Ascending aorta (tissue), 2 donors: ENCODE measurements at regions not wholly inside any gene's neighbourhood (a gene's known extent, or its start where the extent isn't known, plus 50 kb on each side); places are given as distances from the start of the nearest gene placed in this dataset.

Experiments used
- DNase-seq, 2 donors: peaks; one replicate each; pipeline ENCODE4 v3.0.0-alpha.2; 2019; ENCODE audit warnings: low spot score in 2 of 2
- H3K27ac ChIP-seq, 2 donors: fragments of 200-600 bp; sonication (generic); one replicate each; pipeline ENCODE4 v1.5.1; 2016 to 2017; ENCODE audit warnings: mild to moderate bottlenecking in 1 of 2
- H3K27me3 ChIP-seq: fragments of 200-600 bp; sonication (generic); one replicate; pipeline ENCODE4 v1.5.1; 2017
- H3K36me3 ChIP-seq, 2 donors: fragments of 200-600 bp; sonication (generic); one replicate each; pipeline ENCODE4 v1.5.1; 2016
- H3K4me1 ChIP-seq, 2 donors: fragments of 200-600 bp; sonication (generic); one replicate each; pipeline ENCODE4 v1.5.1; 2016 to 2017; ENCODE audit warnings: mild to moderate bottlenecking in 1 of 2
- H3K4me3 ChIP-seq, 2 donors: fragments of 200-600 bp; sonication (generic); one replicate each; pipeline ENCODE4 v1.5.1; 2016 to 2017; ENCODE audit warnings: mild to moderate bottlenecking in 1 of 2
- H3K9me3 ChIP-seq, 2 donors: fragments of 200-600 bp; sonication (generic); one replicate each; pipeline ENCODE4 v1.5.1; 2016
- intact Hi-C: fragments of 100-400 bp; cut with DNase I; formaldehyde crosslinking; loops from one replicate; pipeline ENCODE4 v1.15.1; 2023
- TF ChIP-seq, protein P1 (sequence below), 3 experiments: fragments of 200-600 bp in 2 of 3; fragments of 450-650 bp in 1 of 3; sonication (generic) in 2 of 3; IDR thresholded peaks; one replicate each; pipeline ENCODE4 v1.5.1; 2016 to 2019; ENCODE audit warnings: antibody characterized with exemption in 3 of 3, mild to moderate bottlenecking in 1 of 3, moderate library complexity in 1 of 3

DNA sequence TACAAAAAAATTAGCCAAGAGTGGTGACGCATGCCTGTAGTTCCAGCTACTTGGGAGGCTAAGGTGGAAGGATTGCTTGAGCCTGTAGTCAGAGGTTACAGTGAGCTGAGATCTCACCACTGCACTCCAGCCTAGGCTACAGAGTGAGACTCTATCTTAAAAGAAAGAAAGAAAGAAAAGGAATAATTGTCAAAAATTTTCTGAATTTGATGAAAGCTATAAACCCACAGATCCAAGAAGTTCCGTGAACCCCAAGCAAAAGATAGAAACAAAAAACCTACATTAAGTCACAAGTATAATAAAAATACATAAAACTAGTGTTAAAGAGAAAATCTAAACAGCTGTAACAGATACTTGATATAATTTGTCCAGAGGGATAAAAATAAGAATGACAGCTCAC is 60.1 kb upstream of the KMT2C start:
- no peak overlapping the region for H3K27ac ChIP-seq
- TF ChIP-seq, protein P1, sequence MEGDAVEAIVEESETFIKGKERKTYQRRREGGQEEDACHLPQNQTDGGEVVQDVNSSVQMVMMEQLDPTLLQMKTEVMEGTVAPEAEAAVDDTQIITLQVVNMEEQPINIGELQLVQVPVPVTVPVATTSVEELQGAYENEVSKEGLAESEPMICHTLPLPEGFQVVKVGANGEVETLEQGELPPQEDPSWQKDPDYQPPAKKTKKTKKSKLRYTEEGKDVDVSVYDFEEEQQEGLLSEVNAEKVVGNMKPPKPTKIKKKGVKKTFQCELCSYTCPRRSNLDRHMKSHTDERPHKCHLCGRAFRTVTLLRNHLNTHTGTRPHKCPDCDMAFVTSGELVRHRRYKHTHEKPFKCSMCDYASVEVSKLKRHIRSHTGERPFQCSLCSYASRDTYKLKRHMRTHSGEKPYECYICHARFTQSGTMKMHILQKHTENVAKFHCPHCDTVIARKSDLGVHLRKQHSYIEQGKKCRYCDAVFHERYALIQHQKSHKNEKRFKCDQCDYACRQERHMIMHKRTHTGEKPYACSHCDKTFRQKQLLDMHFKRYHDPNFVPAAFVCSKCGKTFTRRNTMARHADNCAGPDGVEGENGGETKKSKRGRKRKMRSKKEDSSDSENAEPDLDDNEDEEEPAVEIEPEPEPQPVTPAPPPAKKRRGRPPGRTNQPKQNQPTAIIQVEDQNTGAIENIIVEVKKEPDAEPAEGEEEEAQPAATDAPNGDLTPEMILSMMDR (IDR thresholded peaks at IDR 0.05), result no peak

DNA sequence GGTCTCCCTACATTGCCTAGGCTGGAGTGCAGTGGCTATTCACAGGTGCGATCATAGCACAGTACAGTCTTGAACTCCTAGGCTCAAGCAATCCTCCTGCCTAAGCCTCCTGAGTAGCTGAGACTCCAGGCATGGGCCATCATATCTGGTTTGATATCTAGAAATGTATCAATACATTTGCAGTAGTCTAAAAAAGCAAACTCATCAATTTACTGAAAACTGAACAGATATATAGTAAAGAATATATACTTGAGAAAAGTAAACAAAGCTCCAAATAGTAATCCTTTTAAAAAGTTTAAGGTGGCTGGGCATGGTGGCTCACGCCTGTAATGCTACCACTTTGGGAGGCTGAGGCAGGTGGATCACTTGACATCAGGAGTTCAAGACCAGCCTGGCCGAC is 57.1 kb upstream of the KMT2C start:
- TF ChIP-seq, protein P1 (IDR thresholded peaks at IDR 0.05), result no peak
- H3K4me3 ChIP-seq, result no peak overlapping the region
- DNase-seq, result no peak
- no peak overlapping the region for H3K27ac ChIP-seq
- H3K27me3 ChIP-seq, result no peaks in the 10 kb centered on the region
- intact Hi-C loops, result no loop called here
- H3K36me3 ChIP-seq, result no peaks in the 10 kb centered on the region
- no peaks in the 10 kb centered on the region for H3K9me3 ChIP-seq
- H3K4me1 ChIP-seq, result no peaks in the 10 kb centered on the region

More for the DNA sequence above, 60.1 kb upstream of the KMT2C start:
- Histone ChIP-seq H3K27me3 (no peaks in the 10 kb centered on the region), H3K4me1 (no peaks in the 10 kb centered on the region), H3K4me3 (no peak overlapping the region), H3K36me3 (no peaks in the 10 kb centered on the region), H3K9me3 (no peaks in the 10 kb centered on the region)
- intact Hi-C loops, result no loop called here
- no peak for DNase-seq

DNA sequence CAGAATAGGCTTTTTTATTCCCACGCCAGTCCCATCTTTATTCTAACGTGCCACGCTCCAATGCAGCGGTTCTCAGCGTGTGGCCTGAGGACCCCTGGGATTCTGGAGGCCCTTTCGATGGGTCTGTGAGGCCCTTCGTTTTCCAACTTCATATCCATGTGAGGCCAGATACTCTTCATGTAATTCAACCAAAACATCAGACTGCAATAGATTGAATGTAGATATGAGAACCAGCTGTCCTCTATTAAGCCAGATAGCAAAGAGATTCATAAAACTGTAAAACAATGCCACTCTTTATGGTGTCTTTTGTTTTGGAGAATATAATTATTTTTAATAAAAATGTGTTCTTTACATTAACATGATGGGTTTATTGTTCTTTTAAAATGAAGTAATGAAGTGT is 53.2 kb upstream of the KMT2C start:
- H3K4me1 ChIP-seq, result no peaks in the 10 kb centered on the region
- no peak overlapping the region for H3K4me3 ChIP-seq
- no peaks in the 10 kb centered on the region for H3K9me3 ChIP-seq
- H3K27me3 ChIP-seq, result no peaks in the 10 kb centered on the region
- TF ChIP-seq, protein P1 (IDR thresholded peaks at IDR 0.05), result no peak
- no peak for DNase-seq
- no peak overlapping the region for H3K27ac ChIP-seq
- intact Hi-C loops, result no loop called here
- no peaks in the 10 kb centered on the region for H3K36me3 ChIP-seq

DNA sequence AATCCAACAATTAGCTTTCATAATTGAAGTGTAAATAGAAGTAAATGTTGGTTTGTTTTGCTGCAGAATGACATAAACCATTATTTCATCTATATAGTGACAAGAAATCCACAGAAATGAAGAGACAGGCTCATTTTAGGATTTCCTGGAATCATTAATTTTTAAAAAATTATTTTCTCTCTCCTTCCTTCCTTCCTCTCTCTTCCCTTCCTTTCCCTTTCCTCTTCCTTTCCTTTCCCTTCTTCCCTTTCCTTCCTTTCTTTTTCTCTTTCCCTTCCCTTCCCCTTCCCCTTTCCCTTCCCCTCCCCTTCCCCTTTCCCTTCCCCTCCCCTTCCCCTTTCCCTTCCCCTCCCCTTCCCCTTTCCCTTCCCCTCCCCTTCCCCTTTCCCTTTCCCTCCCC is 51.2 kb upstream of the KMT2C start:
- TF ChIP-seq, protein P1 (IDR thresholded peaks at IDR 0.05), result no peak
- no peaks in the 10 kb centered on the region for H3K9me3 ChIP-seq
- intact Hi-C loops, result no loop called here

DNA sequence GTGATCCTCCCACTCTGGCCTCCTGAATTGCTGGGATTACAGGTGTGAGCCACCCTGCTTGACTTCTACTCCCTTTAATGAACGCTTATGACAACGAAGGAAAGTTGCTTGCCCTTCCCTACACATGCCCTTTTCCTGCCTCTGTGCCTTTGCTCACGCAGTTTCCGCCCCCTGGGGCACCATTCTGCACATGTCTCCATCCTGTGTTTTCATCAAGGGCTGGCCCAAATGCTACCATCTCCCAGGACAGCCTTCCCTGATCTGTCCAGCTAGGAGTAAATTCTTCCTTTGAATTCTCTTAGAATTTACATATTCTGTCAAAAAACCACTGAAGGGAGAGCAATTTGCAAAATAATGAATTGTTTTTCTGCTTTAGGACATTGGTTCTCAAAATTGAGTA is 50.0 kb upstream of the KMT2C start:
- TF ChIP-seq, protein P1 (IDR thresholded peaks at IDR 0.05), result no peak

More for the DNA sequence above, 51.2 kb upstream of the KMT2C start:
- no peaks in the 10 kb centered on the region for H3K4me1 ChIP-seq
- no peak for DNase-seq
- no peak overlapping the region for H3K4me3 ChIP-seq
- no peak overlapping the region for H3K27ac ChIP-seq
- no peaks in the 10 kb centered on the region for H3K36me3 ChIP-seq
- no peaks in the 10 kb centered on the region for H3K27me3 ChIP-seq

More for the DNA sequence above, 50.0 kb upstream of the KMT2C start:
- Histone ChIP-seq H3K9me3 (no peaks in the 10 kb centered on the region), H3K27ac (no peak overlapping the region), H3K36me3 (no peaks in the 10 kb centered on the region), H3K27me3 (no peaks in the 10 kb centered on the region), H3K4me3 (no peak overlapping the region), H3K4me1 (no peaks in the 10 kb centered on the region)
- no peak for DNase-seq
- intact Hi-C loops, result no loop called here
